Suprapubic skin (tissue), 4 donors: ENCODE measurements at regions not wholly inside any gene's neighbourhood (a gene's known extent, or its start where the extent isn't known, plus 50 kb on each side); places are given as distances from the start of the nearest gene placed in this dataset.

Experiments used
- DNase-seq, 2 donors: peaks; one replicate each; pipeline ENCODE4 v3.0.0-alpha.2; 2019; ENCODE audit warnings: low spot score in 2 of 2
- H3K27ac ChIP-seq: fragments of 200-600 bp; sonication (generic); one replicate; pipeline ENCODE4 v1.5.1; 2019
- H3K27me3 ChIP-seq: fragments of 200-600 bp; sonication (generic); one replicate; pipeline ENCODE4 v1.5.1; 2019
- H3K36me3 ChIP-seq: fragments of 200-600 bp; sonication (generic); one replicate; pipeline ENCODE4 v1.5.1; 2019
- H3K4me1 ChIP-seq: fragments of 200-600 bp; sonication (generic); one replicate; pipeline ENCODE4 v1.5.1; 2019
- H3K4me3 ChIP-seq: fragments of 200-600 bp; sonication (generic); one replicate; pipeline ENCODE4 v1.5.1; 2019; ENCODE audit warnings: mild to moderate bottlenecking
- H3K9me3 ChIP-seq: fragments of 200-600 bp; sonication (generic); one replicate; pipeline ENCODE4 v1.5.1; 2019
- EP300 ChIP-seq: sonication (generic); formaldehyde crosslinking; IDR thresholded peaks from one replicate; pipeline ENCODE4 v1.6.1; 2017; ENCODE audit warnings: antibody characterized with exemption
- POLR2A ChIP-seq, 2 donors: fragments of 450-650 bp; IDR thresholded peaks; one replicate each; pipeline ENCODE4 v1.6.1; 2017; ENCODE audit warnings: antibody characterized with exemption in 2 of 2, mild to moderate bottlenecking in 2 of 2, moderate library complexity in 2 of 2
- POLR2AphosphoS5 ChIP-seq, 3 donors: sonication (generic); formaldehyde crosslinking; IDR thresholded peaks; one replicate each; pipeline ENCODE4 v1.6.1; 2017; ENCODE audit warnings: antibody characterized with exemption in 3 of 3
- WGBS: methylation state at CpG from one replicate; pipeline ENCODE4 v1.1.5; 2018; 5-methylcytosine and 5-hydroxymethylcytosine counted together
- TF ChIP-seq, protein P1 (sequence below), 2 donors: fragments of 200-600 bp in 1 of 2; fragments of 450-650 bp in 1 of 2; sonication (generic) in 1 of 2; IDR thresholded peaks; one replicate each; pipeline ENCODE4 v1.5.1; 2016 to 2019; ENCODE audit warnings: antibody characterized with exemption in 2 of 2, mild to moderate bottlenecking in 1 of 2, moderate library complexity in 1 of 2

GRCh38 chr2:207316484-207316883 lies 150.7 kb upstream of the KLF7 start:
- no peak for DNase-seq
- Histone ChIP-seq H3K4me3 (no peak overlapping the region), H3K4me1 (no peaks in the 10 kb centered on the region), H3K27ac (no peak overlapping the region), H3K36me3 (no peaks in the 10 kb centered on the region), H3K27me3 (no peaks in the 10 kb centered on the region), H3K9me3 (no peaks in the 10 kb centered on the region)
- 71% methylated on average over 2 of the region's 2 CpGs for WGBS
- no peak for TF ChIP-seq POLR2AphosphoS5 (IDR thresholded peaks at IDR 0.05)
- TF ChIP-seq, protein P1, sequence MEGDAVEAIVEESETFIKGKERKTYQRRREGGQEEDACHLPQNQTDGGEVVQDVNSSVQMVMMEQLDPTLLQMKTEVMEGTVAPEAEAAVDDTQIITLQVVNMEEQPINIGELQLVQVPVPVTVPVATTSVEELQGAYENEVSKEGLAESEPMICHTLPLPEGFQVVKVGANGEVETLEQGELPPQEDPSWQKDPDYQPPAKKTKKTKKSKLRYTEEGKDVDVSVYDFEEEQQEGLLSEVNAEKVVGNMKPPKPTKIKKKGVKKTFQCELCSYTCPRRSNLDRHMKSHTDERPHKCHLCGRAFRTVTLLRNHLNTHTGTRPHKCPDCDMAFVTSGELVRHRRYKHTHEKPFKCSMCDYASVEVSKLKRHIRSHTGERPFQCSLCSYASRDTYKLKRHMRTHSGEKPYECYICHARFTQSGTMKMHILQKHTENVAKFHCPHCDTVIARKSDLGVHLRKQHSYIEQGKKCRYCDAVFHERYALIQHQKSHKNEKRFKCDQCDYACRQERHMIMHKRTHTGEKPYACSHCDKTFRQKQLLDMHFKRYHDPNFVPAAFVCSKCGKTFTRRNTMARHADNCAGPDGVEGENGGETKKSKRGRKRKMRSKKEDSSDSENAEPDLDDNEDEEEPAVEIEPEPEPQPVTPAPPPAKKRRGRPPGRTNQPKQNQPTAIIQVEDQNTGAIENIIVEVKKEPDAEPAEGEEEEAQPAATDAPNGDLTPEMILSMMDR (IDR thresholded peaks at IDR 0.05) = no peak
- no peak for TF ChIP-seq POLR2A (IDR thresholded peaks at IDR 0.05)
- no peak for TF ChIP-seq EP300

GRCh38 chr2:207316906-207317305 lies 151.2 kb upstream of the KLF7 start:
- no peak for DNase-seq
- H3K9me3 ChIP-seq = no peaks in the 10 kb centered on the region
- H3K4me1 ChIP-seq = no peaks in the 10 kb centered on the region
- H3K36me3 ChIP-seq = no peaks in the 10 kb centered on the region
- H3K27ac ChIP-seq = no peak overlapping the region
- H3K27me3 ChIP-seq = no peaks in the 10 kb centered on the region
- H3K4me3 ChIP-seq = no peak overlapping the region
- TF ChIP-seq, protein P1 (IDR thresholded peaks at IDR 0.05) = no peak
- no peak for TF ChIP-seq POLR2AphosphoS5 (IDR thresholded peaks at IDR 0.05)
- no peak for TF ChIP-seq POLR2A (IDR thresholded peaks at IDR 0.05)
- no peak for TF ChIP-seq EP300
- WGBS = 89% methylated on average over 2 of the region's 2 CpGs

- TF ChIP-seq, protein P1 (IDR thresholded peaks at IDR 0.05) = no peak
- TF ChIP-seq POLR2AphosphoS5 (IDR thresholded peaks at IDR 0.05) = no peak
- no peak for TF ChIP-seq EP300
- no peak for TF ChIP-seq POLR2A (IDR thresholded peaks at IDR 0.05)
- DNase-seq = no peak
- no peaks in the 10 kb centered on the region for H3K4me1 ChIP-seq
- no peak overlapping the region for H3K27ac ChIP-seq
- 66% methylated on average over 4 of the region's 4 CpGs for WGBS
- H3K36me3 ChIP-seq = no peaks in the 10 kb centered on the region
- H3K27me3 ChIP-seq = no peaks in the 10 kb centered on the region
- H3K4me3 ChIP-seq = no peak overlapping the region
- no peaks in the 10 kb centered on the region for H3K9me3 ChIP-seq
Observed at GRCh38 chr2:207317378-207317984, 151.7 kb upstream of the KLF7 start.

DNA sequence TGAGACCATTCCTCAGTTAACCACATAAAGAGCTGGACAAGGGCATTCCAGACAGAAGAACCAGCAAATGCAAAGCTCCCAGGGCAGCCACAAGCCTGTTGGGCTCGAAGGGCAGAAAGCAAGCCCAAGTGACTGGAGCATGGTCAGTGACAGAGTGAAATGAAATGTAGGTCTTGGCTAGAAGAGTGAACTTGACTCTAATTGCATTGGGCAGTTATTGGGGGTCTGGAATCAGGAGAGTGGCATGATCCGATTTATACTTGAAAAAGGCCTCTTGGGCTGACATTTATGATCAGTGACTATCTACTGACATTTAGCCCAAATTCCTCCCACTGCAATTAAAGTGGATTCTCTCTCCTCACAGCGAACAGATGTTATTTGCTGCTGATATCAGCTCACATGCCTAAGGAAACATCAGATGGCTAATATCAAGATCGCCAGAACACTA lies 152.5 kb upstream of the KLF7 start:
- 94% methylated on average over 4 of the region's 4 CpGs for WGBS
- H3K27me3 ChIP-seq = no peaks in the 10 kb centered on the region

GRCh38 chr2:207319316-207319715 lies 153.6 kb upstream of the KLF7 start:
- H3K4me3 ChIP-seq = no peak overlapping the region
- H3K9me3 ChIP-seq = no peaks in the 10 kb centered on the region
- no peaks in the 10 kb centered on the region for H3K4me1 ChIP-seq
- no peaks in the 10 kb centered on the region for H3K36me3 ChIP-seq
- H3K27ac ChIP-seq = no peak overlapping the region
- H3K27me3 ChIP-seq = no peaks in the 10 kb centered on the region
- no peak for DNase-seq
- TF ChIP-seq POLR2A (IDR thresholded peaks at IDR 0.05) (no peak), POLR2AphosphoS5 (IDR thresholded peaks at IDR 0.05) (no peak), EP300 (no peak)
- TF ChIP-seq, protein P1 (IDR thresholded peaks at IDR 0.05) = no peak

More for the DNA sequence above, 152.5 kb upstream of the KLF7 start:
- Histone ChIP-seq H3K4me3 (no peak overlapping the region), H3K27ac (no peak overlapping the region), H3K4me1 (no peaks in the 10 kb centered on the region), H3K9me3 (no peaks in the 10 kb centered on the region), H3K36me3 (no peaks in the 10 kb centered on the region)
- TF ChIP-seq POLR2A (IDR thresholded peaks at IDR 0.05) (no peak), EP300 (no peak), POLR2AphosphoS5 (IDR thresholded peaks at IDR 0.05) (no peak)
- TF ChIP-seq, protein P1 (IDR thresholded peaks at IDR 0.05) = no peak
- DNase-seq = no peak
